Gastroesophageal sphincter (tissue), 3 donors: ENCODE measurements at regions not wholly inside any gene's neighbourhood (a gene's known extent, or its start where the extent isn't known, plus 50 kb on each side); places are given as distances from the start of the nearest gene placed in this dataset.

ENCODE experiments used
- EP300 ChIP-seq: sonication (generic); formaldehyde crosslinking; IDR thresholded peaks from one replicate; pipeline ENCODE4 v1.6.1; 2017; ENCODE audit warnings: antibody characterized with exemption, mild to moderate bottlenecking
- TF ChIP-seq, protein P1 (sequence below), 4 experiments: fragments of 200-600 bp in 2 of 4; fragments of 450-650 bp in 2 of 4; sonication (generic) in 1 of 4; IDR thresholded peaks; one replicate each; pipeline ENCODE4 v1.5.1; 2017 to 2019; ENCODE audit warnings: antibody characterized with exemption in 4 of 4, mild to moderate bottlenecking in 2 of 4, moderate library complexity in 2 of 4

DNA sequence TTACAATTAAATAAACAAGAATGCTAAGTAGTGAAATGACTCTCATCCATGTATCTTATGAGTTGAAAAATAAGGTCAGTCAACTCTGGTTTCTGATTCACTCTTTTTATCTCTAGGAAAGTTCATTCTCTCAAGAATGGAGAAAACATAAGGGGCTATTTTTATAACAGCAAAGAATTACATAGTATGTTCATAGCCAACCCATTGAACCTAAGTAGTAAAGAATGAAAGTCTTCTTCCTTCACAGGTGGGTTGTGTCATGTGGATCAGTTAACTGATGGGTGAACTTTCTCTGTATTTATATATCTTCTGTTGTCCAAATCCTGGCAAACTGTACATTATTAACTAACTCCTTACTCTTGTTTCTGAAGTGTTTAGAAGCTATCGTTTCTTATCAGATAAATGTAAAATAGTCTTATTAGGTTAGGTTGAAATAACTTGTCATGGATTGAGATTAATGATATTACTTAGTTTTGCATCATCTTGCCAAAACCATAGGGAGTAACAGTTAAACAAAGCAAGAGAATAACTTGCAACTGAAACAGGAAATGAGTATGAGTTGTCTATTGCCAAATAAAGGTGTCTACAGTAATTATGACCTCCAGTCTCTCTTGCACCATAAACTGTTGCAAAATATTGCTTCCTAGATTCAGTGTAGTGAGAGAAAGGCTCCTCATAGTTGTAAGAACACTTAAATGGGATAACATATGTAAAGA lies 86.8 kb downstream of the ANKRD7 start:
- TF ChIP-seq, protein P1, sequence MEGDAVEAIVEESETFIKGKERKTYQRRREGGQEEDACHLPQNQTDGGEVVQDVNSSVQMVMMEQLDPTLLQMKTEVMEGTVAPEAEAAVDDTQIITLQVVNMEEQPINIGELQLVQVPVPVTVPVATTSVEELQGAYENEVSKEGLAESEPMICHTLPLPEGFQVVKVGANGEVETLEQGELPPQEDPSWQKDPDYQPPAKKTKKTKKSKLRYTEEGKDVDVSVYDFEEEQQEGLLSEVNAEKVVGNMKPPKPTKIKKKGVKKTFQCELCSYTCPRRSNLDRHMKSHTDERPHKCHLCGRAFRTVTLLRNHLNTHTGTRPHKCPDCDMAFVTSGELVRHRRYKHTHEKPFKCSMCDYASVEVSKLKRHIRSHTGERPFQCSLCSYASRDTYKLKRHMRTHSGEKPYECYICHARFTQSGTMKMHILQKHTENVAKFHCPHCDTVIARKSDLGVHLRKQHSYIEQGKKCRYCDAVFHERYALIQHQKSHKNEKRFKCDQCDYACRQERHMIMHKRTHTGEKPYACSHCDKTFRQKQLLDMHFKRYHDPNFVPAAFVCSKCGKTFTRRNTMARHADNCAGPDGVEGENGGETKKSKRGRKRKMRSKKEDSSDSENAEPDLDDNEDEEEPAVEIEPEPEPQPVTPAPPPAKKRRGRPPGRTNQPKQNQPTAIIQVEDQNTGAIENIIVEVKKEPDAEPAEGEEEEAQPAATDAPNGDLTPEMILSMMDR (IDR thresholded peaks at IDR 0.05) = no peak
- TF ChIP-seq EP300 = no peak
